ENCODE measurements at regions not wholly inside any gene's neighbourhood (a gene's known extent, or its start where the extent isn't known, plus 50 kb on each side); places are given as distances from the start of the nearest gene placed in this dataset.

- no peak for TF ChIP-seq CTCF (IDR thresholded peaks at IDR 0.05)
- TF ChIP-seq POLR2A (IDR thresholded peaks at IDR 0.05), result no peak
- TF ChIP-seq EP300 (IDR thresholded peaks at IDR 0.05), result no peak
- no peak for TF ChIP-seq POLR2AphosphoS5 (IDR thresholded peaks at IDR 0.05)
Measured at GRCh38 chr12:70074510-70074909, 168.7 kb upstream of the CNOT2 start.
